GM19455 (cell line): ENCODE measurements at regions not wholly inside any gene's neighbourhood (a gene's known extent, or its start where the extent isn't known, plus 50 kb on each side); places are given as distances from the start of the nearest gene placed in this dataset.

Experiments
- ATAC-seq: cut with Tn5 transposase; IDR thresholded peaks from one replicate; pipeline ENCODE4 v1.9.1; 2021; ENCODE audit not compliant: unreplicated experiment

DNA sequence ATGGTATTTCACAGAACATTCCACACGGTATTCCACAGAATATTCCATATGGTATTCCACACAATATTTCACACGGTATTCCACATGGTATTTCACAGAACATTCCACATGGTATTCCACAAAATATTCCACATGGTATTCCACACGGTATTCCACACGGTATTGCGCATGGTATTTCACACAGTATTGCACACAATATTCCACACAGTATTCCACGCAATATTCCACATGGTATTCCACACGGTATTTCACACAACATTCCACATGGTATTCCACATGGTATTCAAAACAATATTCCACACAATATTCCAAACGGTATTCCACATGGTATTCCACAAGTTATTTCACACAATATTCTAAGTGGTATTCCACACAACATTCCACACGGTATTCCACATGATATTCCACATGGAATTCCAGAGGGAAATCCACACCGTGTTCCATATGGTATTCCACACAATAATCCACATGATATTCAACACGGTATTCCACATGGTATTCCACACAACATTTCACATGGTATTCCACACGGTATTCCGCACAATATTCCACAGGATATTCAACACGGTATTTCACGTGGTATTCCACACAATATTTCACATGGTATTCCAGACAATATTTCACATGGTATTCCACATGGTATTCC, 136.7 kb upstream of the CHST15 start:
- no peak for ATAC-seq

DNA sequence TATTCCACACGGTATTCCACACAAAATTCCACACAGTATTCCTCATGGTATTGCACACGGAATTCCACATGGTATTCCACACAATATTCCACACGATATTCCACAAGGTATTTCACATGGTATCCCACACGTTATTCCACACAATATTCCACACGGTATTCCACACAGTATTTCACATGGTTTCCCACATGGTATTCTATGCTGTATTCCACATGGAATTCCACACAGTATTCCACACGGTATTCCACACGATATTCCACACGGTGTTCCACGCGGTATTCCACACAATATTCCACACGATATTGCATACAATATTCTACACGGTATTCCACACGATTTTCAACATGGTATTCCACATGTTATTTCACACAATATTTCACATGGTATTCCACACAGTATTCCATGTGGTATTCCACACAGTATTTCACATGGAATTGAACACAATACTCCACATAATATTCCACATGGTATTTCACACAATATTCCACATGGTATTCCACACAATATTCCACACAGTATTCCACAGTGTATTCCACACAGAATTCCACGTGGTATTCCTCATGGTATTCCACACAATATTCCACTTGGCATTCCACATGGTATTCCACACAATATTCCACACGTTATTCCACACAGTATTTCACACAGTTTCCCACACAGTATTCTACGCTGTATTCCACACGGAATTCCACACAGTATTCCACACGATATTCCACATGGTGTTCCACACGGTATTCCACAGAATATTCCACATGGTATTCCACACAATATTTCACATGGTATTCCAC, 136.0 kb upstream of the CHST15 start:
- ATAC-seq = no peak

DNA sequence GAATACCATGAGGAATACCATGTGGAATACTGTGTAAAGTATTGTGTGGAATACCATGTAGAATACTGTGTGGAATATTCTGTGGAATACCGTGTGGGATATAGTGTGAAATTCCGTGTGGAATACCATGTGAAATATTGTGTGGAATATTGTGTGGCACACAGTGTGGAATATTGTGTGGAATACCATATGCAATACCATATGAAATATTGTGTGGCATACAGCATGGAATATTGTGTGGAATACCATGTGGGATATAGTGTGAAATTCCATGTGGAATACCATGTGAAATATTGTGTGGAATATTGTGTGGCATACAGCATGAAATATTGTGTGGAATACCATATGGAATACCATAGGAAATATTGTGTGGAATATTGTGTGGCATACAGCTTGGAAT, 135.1 kb upstream of the CHST15 start:
- no peak for ATAC-seq

DNA sequence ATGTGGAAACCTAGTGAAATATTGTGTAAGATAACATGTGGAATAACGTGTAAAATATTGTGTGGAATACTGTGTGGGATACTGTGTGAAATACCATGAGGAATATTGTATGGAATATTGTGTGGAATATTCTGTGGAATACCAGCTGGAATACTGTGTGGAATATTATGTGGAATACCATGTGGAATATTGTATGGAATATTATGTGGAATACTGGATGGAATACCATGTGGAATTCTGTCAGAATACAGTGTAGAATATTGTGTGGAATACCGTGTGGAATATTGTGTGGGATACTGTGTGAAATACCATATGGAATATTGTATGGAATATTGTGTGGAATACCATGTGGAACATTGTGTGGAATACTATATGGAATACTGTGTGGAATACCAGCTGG, 134.6 kb upstream of the CHST15 start:
- no peak for ATAC-seq

DNA sequence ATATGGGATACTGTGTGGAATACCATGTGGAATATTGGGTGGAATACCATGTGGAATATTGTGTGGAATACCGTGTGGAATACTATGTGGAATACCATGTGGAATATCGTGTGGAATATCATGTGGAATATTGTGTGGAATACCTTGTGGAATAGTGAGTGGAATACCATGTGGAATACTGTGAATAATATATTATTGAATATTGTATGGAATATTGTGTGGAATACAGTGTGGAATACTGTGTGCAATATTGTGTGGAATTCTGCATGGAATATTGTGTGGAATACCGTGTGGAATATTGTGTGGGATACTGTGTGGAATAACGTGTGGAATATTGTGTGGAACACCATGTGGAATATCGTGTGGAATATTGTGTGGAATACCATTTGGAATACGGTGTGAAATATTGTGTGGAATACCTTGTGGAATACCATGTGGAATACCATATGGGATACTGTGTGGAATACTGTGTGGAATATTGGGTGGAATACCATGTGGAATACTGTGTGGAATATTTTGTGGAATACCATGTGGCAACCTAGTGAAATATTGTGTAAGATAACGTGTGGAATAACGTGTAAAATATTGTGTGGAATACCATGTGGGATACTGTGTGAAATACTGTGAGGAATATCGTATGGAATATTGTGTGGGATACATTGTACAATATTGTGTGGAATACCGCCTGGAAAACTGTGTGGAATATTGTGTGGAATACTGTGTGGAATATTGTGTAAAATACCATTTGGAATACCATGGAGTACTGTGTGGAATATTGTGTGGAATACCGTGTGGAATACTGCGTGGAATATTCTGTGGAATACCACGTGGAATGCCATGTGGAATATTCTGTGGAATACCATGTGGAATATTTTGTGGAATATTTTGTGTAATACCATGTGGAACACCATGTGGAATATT, 133.9 kb upstream of the CHST15 start:
- no peak for ATAC-seq

DNA sequence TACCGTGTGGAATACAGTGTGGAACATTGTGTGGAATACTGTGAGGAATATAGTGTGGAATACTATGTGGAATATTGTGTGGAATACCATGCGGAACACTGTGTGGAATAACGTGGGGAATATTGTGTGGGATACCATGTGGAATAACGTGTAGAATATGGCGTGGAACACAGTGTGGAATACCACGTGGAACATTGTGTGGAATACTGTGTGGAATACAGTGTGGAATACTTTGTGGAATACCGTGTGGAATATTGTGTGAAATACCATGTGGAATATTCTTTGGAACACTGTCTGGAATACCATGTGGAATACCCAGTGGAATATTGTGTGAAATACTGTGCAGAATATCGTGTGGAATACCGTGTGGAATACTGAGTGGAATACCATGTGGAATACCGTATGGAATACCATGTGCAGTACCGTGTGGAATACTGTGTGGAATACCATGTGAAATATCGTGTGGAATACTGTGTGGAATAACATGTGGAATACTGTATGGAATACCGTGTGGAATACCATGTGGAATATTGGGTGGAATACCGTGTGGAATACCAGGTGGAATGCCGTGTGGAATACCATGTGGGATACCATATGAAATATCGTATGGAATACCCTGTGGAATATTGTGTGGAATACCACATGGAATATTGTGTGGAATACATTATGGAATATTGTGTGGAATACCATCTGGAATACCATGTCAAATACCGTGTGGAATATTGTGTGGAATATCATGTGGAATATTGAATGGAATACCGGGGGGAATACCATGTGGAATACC, 133.1 kb upstream of the CHST15 start:
- ATAC-seq = no peak

DNA sequence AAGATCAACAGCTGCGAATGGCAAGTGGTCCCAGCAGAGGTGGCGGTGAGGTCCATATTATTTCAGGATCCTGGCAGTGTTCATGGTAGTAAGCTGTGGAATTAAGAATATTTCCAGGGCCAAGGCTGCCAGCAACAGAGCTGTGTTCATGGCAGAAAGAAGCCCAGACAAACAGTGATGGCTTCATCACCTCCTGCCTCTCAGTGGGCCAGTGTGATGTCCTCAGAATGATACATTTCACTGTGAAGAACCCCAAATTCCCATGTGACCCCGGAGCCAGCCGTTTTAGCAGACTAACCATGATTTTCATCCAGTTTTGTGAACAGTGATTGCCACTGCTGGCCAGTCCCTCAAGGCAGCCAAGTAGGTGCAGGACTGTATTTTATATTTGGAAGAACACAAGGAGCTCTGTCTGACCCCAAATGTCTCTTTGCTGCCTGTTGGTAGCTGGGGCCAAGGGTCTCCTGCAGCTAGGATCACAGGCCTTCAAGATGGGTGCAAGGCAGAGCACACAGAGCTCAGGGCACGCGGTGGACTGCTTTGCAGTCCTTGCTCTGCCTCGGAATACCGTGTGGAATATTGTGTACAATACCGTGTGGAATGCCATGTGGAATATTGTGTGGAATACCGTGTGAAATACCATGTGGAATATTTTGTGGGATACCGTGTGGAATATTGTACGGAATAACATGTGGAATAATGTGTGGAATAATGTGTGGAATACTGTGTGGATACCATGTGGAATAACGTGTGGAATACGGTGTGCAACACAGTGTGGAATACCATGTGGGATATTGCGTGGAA, 132.3 kb upstream of the CHST15 start:
- no peak for ATAC-seq

DNA sequence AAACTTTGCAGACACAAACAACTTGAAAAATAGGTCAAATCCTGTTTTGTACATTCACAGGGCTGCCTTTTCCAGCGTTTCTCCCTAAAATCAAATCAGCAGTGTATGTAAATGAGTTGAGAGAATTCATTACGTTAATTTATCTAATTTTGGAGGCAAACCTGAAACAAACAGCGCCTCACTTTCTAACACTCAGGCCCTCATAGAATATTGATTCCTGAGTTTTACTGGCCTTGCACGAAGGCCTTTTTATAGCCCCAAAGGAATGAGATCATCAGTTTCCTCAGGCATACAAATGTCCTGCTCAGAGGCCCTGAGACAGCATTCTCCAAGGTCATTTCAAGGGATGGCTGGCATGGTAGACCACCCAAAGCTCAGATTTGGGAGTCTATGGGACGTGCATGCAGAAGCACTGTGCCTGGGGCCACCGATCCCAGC, 131.7 kb upstream of the CHST15 start:
- no peak for ATAC-seq

DNA sequence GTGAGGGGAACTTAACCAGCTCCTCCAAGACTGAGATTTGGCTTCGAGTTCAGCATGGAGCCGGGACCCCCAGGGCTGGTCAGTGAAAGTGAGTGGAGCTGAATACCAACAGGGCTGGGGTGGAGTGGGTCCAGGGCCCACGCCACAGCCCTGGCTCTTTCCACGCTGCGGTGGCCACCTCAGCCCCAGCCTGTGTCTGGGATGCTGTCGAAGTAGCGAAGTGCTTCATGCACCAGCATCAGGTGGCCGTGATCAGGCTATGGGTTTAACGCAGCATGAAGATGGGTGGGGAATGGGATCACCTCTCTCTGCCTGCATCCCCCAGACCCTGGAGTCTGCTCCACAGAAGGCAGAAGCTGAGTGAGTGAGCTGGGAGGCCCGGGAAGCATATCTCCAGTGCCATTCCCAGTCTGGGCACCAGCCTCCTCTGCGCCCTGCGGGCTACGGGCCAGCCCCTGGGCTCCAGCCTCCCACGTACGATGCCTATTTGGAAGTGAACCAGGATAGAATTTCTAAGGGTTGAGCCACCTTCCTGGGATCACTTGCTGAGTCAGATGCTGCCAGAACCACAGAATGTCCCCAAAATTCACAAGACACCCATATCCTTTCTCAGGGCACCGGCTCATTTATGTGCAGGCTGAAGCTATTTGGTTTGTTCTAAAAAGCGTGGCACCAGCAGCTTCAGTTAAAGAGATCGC, 131.1 kb upstream of the CHST15 start:
- no peak for ATAC-seq

DNA sequence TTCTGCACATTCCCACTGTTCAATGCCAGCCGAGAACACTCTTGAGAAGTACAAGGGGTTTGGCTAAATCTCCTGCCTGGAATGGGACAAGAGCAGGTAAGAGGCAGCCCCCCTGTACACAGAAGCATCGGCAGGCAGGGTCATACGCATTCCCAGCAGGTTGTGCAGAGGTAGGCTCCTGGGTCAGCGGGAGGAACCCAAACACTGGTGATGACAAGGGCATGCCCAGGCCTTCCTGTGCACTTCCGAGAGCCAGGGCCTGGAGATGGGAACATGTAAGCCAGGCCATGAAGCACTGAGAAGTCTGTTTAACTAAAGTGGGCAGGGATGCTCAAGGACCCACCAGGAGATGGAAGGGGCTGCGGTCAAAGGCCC, 130.3 kb upstream of the CHST15 start:
- ATAC-seq = no peak

DNA sequence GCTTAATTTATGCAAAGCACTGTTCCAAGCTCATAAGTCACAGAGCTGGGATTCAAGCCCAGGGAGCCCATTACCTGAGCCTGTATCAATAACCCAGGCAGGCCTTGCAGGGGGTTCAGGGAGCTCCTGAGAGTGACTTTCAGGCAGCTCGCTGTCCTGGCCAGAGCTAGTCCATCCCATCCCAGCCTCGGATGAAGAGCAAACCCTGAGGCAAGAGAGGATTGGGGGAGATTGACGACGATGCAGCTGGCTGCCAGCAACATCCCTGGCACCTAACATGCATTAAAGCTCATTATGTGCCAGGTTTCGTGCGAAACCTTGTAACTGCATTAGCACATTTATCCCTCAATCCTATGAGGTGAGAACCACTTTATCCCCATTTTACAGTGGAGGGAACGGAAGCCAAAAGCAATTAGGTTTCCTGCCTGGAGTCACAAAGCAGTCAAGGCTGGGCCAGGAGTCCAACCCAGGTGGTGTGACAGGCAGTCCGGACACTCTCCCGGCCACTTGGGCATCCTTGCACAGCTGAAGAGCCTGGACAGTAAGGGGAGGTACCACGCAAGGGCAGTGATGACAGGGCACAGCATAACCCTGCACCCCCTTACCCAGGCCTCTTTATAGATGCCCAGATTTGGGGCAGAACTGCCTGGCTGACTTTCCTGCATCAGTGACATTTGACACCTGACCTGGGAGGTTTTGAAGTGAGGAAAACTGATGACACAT, 129.8 kb upstream of the CHST15 start:
- ATAC-seq = no peak

DNA sequence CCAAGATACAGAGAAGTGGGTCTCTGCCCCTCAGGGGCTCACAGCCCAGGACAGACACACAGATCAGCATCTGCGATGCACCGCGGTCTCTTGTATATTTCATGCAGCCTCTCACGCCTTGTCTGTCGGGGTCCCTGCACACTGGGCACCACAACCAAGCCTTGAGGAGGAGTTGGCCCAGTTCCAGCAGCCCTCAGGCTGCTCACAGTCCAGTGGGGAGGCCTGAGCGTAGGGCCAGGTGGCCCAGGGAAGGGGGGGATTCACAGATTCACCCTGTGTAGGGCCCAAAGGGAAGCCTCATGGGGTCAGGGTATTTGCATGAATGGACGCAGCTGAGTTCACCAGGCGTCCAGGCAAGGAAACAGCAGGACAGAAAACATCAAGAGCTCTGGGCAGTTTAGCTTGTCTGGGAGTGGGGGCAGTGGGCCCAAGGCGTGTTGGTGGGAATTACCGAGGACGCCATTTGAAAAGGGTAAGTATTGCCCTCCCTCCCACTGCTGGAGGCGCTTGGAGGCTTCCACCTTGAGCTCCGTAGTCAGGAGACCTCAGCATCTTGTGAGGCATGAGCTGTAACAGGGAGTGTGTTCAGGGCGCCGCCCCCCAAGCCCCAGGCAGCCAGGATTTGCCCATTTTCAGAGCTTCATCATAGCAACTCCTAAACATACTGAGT, 129.1 kb upstream of the CHST15 start:
- no peak for ATAC-seq

DNA sequence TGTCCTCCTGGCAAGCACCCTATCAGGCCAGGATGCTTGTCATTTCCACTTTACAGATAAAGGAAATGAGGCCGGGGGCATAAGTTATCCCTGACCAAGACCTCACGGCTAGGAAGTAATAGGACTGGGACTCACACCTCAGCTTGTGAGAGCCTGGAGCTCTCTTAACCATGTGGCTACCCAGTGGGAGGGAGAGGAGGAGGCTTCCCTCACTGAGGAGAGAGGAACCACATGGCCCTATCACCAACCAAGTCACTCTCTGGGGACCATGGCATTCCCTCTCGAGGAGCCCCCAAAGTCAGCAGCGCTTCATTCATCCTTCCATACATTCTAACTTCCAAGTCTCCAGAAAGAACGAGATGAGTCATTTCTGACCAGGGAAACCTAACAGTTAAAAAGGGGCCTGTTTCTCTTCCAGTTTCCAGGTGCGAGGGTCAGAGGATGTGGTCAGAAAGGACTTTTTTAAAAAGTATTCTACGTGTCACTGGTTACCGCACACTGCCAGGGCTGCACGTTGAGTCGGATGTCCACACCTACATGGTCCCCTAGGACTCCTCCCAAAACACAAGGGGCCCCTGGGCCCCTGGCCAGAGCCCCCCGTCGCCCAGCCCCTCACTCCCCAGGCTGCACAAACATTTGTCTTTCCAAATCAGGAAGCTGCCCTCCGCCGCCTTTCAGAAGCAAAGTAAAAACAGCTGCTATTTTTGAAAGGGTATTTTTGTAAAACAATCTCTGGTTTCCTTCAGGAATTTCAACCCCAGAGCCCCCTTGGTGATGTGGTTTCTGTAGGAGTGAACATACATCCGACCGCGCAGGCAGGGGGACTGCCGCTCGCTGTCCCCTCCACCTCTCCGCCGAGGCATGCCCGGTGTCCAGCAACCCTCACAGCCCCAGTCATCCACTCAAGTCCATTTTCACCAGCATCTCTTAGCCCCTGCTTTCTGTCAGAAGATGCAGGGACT, 128.2 kb upstream of the CHST15 start:
- peak; percentile 72 for ATAC-seq

DNA sequence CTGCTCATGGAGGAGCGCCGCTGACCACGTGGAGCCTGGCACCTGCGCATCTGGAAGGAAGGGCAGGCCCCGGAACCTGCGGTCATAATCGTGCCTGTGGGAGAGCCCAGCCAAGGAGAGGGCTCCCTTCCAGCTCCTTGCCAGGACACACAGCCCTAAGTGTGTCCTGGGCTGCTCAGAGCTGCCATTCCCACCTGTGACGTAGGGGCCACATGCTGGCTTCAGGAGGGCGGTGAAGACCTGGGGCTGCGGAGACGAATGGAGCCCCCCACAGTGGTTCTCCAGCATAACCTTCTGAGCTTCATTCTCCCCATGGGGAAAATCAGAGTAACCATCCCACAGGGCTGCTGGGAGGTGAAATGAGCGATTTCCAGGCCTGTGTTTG, 127.6 kb upstream of the CHST15 start:
- ATAC-seq = no peak

DNA sequence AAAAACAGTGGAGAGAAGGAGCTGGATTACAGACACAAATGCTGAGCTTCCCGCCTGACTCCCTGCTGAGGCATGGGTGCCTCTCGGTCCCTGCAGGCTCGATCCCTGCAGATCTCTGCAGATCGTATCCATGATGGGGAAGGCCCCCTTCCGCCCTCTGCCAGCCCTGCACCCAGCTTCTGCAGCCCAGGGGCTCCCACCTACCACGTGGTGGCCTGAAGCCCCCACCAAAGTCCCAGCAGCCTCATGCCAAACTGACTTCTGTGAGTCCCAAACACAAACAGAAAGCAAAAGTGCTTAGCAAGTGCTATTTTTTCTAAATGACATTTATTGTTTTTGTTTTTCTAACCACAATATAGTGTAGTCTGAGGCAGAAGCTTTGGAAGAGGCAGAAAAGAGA, 127.1 kb upstream of the CHST15 start:
- ATAC-seq = no peak

DNA sequence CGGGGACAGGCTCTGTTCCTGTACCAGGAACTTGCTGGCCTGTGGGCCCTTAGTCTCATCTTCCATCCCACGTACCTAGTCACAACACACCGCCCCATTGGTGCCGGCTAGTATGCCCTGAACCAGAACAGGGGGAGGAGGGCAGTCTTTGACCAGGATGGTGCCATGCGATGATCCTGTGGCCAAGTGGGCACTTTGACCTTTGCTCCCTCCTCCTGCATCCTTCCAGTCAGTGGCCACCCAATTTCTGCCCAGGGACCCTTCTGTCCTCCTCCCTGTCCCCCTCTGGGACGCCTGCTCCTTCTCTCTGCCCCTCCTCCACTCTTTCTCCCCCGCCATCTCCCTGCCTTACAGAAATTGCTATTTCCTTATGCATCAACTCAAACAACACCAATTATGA, 126.3 kb upstream of the CHST15 start:
- ATAC-seq = no peak

DNA sequence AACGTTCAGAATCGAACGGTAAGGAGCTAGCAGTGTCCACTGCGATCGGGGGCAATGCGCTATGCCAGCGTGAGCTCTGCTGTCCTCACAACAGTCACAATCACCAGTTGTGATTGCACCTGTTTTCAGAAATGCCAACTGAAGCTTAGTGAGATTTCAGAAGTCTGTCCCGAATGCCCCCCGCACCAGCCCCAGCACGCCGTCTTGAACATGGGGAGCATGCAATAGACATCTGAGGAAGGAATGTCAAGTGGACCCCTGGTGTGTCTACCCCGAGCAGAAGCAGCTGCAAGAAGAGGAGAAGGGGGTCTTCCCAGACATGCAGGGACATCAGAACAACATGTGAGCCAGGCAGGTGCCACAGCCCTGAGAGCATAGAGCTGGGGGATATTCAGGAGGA, 125.7 kb upstream of the CHST15 start:
- no peak for ATAC-seq
